RWPE1 (cell line): ENCODE measurements at regions not wholly inside any gene's neighbourhood (a gene's known extent, or its start where the extent isn't known, plus 50 kb on each side); places are given as distances from the start of the nearest gene placed in this dataset.

Experiments used
- CTCF ChIA-PET: fragments of 350-600 bp; sonication (Branson Sonifier 250); formaldehyde crosslinking; extraction: SDS; loops from one replicate; lab custom pipeline; 2021; lab: Yijun Ruan, JAX
- POLR2A ChIA-PET: fragments of 400-600 bp; formaldehyde crosslinking; extraction: SDS; loops from one replicate; lab custom pipeline; 2020; ENCODE audit warnings: antibody characterized with exemption; ENCODE audit not compliant: low non-redundant PET; lab: Yijun Ruan, JAX
- DNase-seq: peaks from one replicate; pipeline ENCODE4 v3.0.0; 2012; ENCODE audit warnings: low spot score
- H3K27ac ChIP-seq: fragments of 450-650 bp; 2 replicates; pipeline ENCODE4 v1.5.1; 2017
- TF ChIP-seq, protein P1 (sequence below): fragments of 450-650 bp; conservative IDR thresholded peaks from 2 replicates; pipeline ENCODE4 v1.5.1; 2017; ENCODE audit warnings: low read depth, mild to moderate bottlenecking

- no peak for DNase-seq
- TF ChIP-seq, protein P1, sequence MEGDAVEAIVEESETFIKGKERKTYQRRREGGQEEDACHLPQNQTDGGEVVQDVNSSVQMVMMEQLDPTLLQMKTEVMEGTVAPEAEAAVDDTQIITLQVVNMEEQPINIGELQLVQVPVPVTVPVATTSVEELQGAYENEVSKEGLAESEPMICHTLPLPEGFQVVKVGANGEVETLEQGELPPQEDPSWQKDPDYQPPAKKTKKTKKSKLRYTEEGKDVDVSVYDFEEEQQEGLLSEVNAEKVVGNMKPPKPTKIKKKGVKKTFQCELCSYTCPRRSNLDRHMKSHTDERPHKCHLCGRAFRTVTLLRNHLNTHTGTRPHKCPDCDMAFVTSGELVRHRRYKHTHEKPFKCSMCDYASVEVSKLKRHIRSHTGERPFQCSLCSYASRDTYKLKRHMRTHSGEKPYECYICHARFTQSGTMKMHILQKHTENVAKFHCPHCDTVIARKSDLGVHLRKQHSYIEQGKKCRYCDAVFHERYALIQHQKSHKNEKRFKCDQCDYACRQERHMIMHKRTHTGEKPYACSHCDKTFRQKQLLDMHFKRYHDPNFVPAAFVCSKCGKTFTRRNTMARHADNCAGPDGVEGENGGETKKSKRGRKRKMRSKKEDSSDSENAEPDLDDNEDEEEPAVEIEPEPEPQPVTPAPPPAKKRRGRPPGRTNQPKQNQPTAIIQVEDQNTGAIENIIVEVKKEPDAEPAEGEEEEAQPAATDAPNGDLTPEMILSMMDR = no peak
- ChIA-PET CTCF (interaction anchor here (0.6 to 0.7 kb wide), 2 partner anchors 86 to 786 kb away, joined by 3 to 5 read pairs; no protein-coding TSS in a partner anchor), POLR2A (no interaction called here)
- no peak overlapping the region for H3K27ac ChIP-seq
Observed at GRCh38 chr1:191674626-191675179, 483.6 kb upstream of the RGS18 start.

DNA sequence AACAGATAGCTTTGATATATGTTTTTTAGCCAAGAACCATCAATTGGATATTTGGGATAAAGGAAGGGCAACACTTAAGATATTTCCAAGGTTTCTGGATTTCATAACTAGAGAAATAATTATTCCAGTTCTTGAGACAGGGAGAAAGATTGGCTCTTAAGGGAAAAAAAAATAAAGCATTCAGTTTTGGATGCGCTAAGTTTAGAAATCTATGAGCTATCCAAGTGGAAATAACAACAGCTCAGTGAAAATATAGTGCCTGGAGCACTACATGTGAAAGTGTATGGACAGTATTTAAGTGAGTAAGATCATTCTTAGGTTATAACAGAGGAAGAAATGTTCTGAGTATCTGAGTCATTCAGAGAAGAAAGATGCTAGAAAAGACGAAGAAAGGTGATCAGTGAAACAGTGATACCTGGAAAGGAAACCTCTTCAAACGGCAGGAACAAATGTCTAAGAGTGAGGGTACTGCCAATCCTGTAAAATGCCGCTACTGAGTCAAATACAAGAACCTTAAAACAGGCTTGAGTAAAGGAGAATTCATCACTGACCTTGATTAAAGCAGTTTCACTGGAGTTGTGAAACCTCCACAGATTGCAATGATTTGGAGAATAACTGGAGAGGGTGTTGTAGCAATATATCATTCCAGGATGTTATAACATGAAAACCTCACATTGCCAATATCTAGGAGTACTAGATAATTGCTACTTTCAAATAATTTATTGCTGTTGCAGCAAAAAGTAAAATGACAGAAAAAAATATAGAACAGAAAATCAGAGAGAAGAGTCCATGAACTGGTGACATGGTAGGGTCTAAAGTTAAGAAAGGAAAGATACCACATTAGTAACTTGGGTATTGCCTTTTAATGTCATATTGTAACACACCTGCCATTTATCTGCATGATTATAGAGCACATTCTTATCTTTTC, 482.1 kb upstream of the RGS18 start:
- TF ChIP-seq, protein P1 = no peak
- CTCF ChIA-PET = no interaction called here
- H3K27ac ChIP-seq = no peak overlapping the region
- POLR2A ChIA-PET = no interaction called here
- no peak for DNase-seq

DNA sequence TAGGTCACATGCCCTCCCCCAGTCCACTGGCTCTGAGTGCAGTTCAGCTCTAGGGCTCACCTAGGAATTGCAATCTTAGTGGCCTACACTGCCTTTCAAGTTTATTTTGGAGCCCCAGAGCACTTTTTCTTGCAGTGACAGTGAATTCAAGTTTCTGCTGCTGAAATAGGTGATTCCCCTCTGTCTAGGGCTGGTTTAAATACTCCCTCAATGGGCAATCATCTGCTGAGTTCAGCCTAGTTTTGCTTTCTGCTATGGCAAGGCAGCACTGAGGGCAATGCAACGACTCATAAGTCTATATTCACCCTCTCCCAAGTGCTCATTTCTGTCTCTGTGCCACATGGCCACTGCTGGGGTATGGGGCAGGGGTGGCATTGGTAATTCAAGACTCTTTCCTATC, 472.6 kb upstream of the RGS18 start:
- ChIA-PET POLR2A (no interaction called here), CTCF (no interaction called here)
- H3K27ac ChIP-seq = no peak overlapping the region
- DNase-seq = no peak
- TF ChIP-seq, protein P1 = no peak

GRCh38 chr1:191687721-191688120, 470.5 kb upstream of the RGS18 start:
- no peak for DNase-seq
- ChIA-PET CTCF (no interaction called here), POLR2A (no interaction called here)
- TF ChIP-seq, protein P1 = no peak
- no peak overlapping the region for H3K27ac ChIP-seq

GRCh38 chr1:191690931-191691330, 467.3 kb upstream of the RGS18 start:
- DNase-seq = no peak
- ChIA-PET POLR2A (no interaction called here), CTCF (no interaction called here)
- H3K27ac ChIP-seq = no peak overlapping the region
- TF ChIP-seq, protein P1 = no peak

DNA sequence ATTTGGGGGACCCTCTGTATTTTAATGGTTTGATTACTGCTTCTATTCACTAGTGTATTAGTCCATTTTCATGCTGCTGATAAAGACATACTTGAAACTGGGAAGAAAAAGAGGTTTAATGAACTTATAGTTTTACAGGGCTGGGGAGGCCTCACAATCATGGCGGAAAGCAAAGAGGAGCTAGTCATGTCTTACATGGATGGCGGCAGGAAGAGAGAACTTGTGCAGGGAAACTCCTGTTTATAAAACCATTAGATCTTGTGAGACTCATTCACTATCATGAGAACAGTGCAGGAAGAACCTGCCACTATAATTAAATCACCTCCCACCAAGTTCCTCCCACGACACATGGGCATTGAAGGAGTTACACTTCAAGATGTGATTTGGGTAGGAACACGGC, 464.5 kb upstream of the RGS18 start:
- DNase-seq = no peak
- no peak overlapping the region for H3K27ac ChIP-seq
- TF ChIP-seq, protein P1 = no peak
- POLR2A ChIA-PET = no interaction called here
- CTCF ChIA-PET = no interaction called here
